Thymus (tissue), 11 donors: ENCODE measurements at regions not wholly inside any gene's neighbourhood (a gene's known extent, or its start where the extent isn't known, plus 50 kb on each side); places are given as distances from the start of the nearest gene placed in this dataset.
A peak's percentile ranks its signal among the peaks of the same experiment; 100 is the strongest.

ENCODE experiments used
- DNase-seq, 9 donors: peaks; one replicate each; pipeline ENCODE4 v3.0.0-alpha.2; 2013; ENCODE audit warnings: low spot score in 9 of 9, low read depth in 6 of 9, missing footprints in 1 of 9
- H3K27ac ChIP-seq, 2 donors: one replicate each; pipeline ENCODE4 v1.5.1; 2013; ENCODE audit warnings: control low read depth in 1 of 2, low read depth in 1 of 2, low read length in 1 of 2, mild to moderate bottlenecking in 1 of 2, moderate library complexity in 1 of 2
- H3K27me3 ChIP-seq, 2 donors: one replicate each; pipeline ENCODE4 v1.5.1; 2013; ENCODE audit warnings: low read length in 1 of 2; ENCODE audit not compliant: control insufficient read depth in 2 of 2, insufficient read depth in 1 of 2
- H3K36me3 ChIP-seq, 2 donors: one replicate each; pipeline ENCODE4 v1.5.1; 2013; ENCODE audit warnings: low read length in 1 of 2, mild to moderate bottlenecking in 1 of 2, moderate library complexity in 1 of 2; ENCODE audit not compliant: control insufficient read depth in 2 of 2, insufficient read depth in 2 of 2
- H3K4me1 ChIP-seq, 2 donors: one replicate each; pipeline ENCODE4 v1.5.1; 2013; ENCODE audit warnings: low read length in 2 of 2; ENCODE audit not compliant: control insufficient read depth in 2 of 2, insufficient read depth in 2 of 2
- H3K4me3 ChIP-seq, 2 donors: one replicate each; pipeline ENCODE4 v1.5.1; 2013; ENCODE audit warnings: low read length in 2 of 2, control low read depth in 1 of 2, mild to moderate bottlenecking in 1 of 2
- H3K9me3 ChIP-seq, 2 donors: one replicate each; pipeline ENCODE4 v1.5.1; 2013; ENCODE audit warnings: low read length in 1 of 2, mild to moderate bottlenecking in 1 of 2; ENCODE audit not compliant: control insufficient read depth in 2 of 2, insufficient read depth in 1 of 2
- WGBS: extraction: QIAGEN DNeasy Blood & Tissue Kit; methylation state at CpG from one replicate; pipeline ENCODE4 v1.1.7; 2013; 5-methylcytosine and 5-hydroxymethylcytosine counted together
- donor health status: healthy.

DNA sequence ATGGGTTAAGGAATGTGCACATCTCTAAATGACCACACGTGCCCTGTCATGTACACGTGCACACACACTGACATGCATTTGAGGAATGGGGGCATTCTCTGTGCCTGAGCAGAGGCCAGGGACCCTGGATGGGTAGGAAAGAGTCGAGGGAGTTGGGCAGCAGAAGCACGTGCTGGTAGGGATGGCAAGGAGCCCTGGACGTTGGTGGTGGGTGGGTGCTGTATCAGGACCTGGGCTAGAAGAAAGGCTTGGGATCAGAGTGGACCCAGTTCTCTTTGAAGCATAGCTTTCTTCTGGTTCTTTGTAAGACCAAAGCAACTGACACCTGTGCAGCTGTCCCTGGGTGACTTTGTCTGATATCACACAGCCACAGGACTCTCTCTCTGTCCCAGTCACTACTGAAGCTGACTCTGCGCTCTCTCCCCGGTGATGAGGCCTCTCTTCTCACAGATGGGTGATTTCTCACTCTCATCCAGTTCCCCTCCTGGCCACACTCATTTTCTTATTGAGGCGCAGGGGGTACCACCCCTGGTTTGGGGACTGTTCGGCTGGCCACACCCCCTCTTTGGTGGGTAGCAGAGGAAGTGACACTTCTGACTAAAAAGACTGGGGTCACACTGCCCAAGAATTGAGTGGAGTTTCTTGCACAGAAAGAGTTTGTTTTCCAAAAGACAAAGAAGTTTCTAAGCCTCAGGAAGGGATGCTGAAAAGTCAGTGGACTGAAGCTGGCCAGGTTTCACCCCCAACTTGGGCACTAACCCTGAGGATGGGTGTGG lies 171.7 kb upstream of the RTL1 start:
- H3K36me3 ChIP-seq: no peaks in the 10 kb centered on the region
- peaks cover 17 to 31% of the 10 kb centered on the region in 2 donors for H3K27me3 ChIP-seq
- H3K27ac ChIP-seq: peak overlapping the region in 1 of 2 donors; percentile 5
- peak in 1 of 9 donors; percentile 7 for DNase-seq
- no peak overlapping the region for H3K4me3 ChIP-seq
- no peaks in the 10 kb centered on the region for H3K9me3 ChIP-seq
- peaks cover 5 to 49% of the 10 kb centered on the region in 2 donors for H3K4me1 ChIP-seq
- WGBS: 60% methylated on average over 9 of the region's 9 CpGs

DNA sequence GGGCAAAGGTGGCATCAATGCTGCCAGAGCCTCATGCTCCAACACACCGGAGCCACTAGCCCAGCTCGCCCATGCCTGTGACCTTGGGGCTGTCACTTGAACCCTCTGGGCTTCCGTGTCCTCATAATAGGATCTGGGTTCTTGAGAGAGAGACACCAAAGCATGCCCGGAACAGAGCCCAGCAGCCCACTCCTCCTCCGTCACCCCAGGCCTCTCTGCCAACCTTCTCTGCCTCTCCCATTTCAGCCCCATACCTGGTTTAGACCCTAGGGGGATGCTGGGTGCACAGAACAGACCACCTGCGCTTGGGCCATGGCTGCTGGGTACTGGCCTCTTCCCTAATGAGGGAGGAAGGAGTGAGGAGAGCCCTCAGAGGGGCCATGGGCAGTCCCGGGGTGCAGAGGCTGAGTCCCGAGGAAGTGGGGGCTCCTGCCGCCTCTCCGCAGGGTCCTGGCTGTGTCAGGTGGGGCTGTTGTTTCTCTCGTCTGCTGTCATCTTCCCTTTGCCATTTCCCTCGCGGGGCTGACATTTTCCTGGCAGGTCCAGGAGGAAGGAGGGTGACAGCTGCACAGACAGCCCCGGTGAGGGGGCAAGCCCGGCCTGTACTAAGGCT lies 172.4 kb upstream of the RTL1 start:
- Histone ChIP-seq H3K27ac (peak overlapping the region in 1 of 2 donors; percentile 5), H3K36me3 (no peaks in the 10 kb centered on the region), H3K27me3 (peaks cover 17 to 31% of the 10 kb centered on the region in 2 donors), H3K9me3 (no peaks in the 10 kb centered on the region), H3K4me1 (peaks cover 5 to 49% of the 10 kb centered on the region in 2 donors), H3K4me3 (no peak overlapping the region)
- DNase-seq: no peak
- WGBS: 64% methylated on average over 15 of the region's 15 CpGs

DNA sequence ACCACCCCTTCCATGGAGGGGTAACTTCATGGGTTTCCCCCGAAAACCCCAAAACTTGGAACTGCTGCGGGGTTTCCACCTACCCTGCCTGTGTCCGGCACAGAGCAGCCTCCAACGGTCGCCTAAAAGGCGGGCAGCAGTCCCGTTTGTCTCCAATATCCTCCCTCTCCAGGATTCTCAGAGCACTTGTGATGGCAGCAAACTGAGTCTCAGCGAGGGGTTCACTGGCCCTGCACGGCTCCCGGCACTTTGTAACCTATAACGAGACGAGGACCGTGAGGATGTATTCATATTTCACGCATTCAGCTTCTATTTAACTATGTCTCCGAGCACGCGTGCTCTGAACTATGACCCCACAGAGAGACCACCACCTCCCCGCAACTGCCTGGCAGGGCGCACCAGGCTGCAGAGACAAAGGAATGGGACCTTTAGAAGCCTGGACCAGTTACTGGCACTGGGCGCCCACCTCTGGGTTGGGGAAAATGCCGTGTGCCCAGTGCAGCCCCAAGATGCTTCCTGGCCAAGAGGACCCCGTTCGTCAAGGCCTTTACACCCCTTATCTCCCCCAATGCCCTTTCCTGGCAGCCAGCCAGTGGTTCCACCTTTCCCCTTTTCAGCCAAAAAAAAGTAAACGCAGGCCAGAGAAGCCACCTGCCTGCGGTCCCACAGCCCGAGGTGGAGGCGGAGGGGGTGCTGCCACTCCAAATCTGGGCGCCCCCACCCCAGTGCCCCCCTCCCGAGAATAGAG lies 173.1 kb upstream of the RTL1 start:
- Histone ChIP-seq H3K4me1 (peaks cover 5 to 45% of the 10 kb centered on the region in 2 donors), H3K27me3 (peaks cover 17 to 31% of the 10 kb centered on the region in 2 donors), H3K4me3 (no peak overlapping the region), H3K36me3 (no peaks in the 10 kb centered on the region), H3K9me3 (no peaks in the 10 kb centered on the region), H3K27ac (no peak overlapping the region)
- 66% methylated on average over 29 of the region's 29 CpGs for WGBS
- no peak for DNase-seq

GRCh38 chr14:101077481-101078074 lies 174.1 kb upstream of the RTL1 start:
- 1% methylated on average over 38 of the region's 38 CpGs for WGBS
- peaks cover 17 to 31% of the 10 kb centered on the region in 2 donors for H3K27me3 ChIP-seq
- H3K27ac ChIP-seq: no peak overlapping the region
- H3K9me3 ChIP-seq: no peaks in the 10 kb centered on the region
- peak overlapping the region; percentile 26 to 29 for H3K4me3 ChIP-seq
- H3K4me1 ChIP-seq: peaks cover 5 to 45% of the 10 kb centered on the region in 2 donors
- peak in 6 of 9 donors; percentile 5 to 37 (median 18) for DNase-seq
- no peaks in the 10 kb centered on the region for H3K36me3 ChIP-seq

DNA sequence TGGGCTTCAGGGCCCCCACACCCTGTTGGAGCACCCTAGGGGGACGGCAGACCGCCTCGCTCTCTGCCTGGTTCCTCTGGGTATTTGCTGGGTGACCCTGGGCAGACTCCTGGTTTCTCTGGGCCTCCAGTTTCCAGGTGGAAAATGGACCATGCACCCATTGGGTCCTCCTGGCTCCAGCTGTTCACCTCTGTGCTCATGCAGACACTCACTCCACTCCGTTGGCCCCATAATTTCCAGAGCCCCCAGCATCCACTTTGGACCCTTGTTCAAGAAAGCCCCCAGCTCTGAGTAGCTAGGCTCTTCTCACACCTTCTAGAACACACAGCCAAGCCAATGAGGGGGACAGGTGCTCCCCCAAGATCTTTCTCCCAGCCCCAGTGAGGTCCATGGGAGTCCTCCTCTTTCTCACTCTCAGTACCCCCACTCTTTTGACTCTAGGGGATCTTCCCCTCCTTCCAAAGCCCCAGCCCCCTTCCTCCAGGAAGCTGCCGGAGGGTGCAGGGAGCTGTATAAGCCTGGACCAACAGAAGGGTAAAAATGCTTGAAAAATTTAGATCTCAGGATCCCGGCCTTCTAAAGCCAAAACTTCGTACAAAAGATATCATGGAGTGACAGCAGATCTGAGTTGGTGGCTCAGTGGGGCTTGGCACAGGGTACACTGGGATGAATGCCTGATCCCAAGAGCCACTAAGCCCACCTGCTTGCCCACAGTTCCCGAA lies 174.8 kb upstream of the RTL1 start:
- H3K36me3 ChIP-seq: no peaks in the 10 kb centered on the region
- H3K4me1 ChIP-seq: peaks cover 5 to 44% of the 10 kb centered on the region in 2 donors
- H3K9me3 ChIP-seq: no peaks in the 10 kb centered on the region
- 90% methylated on average over 8 of the region's 8 CpGs for WGBS
- no peak for DNase-seq
- H3K27ac ChIP-seq: no peak overlapping the region
- H3K27me3 ChIP-seq: peaks cover 17 to 31% of the 10 kb centered on the region in 2 donors
- no peak overlapping the region for H3K4me3 ChIP-seq

DNA sequence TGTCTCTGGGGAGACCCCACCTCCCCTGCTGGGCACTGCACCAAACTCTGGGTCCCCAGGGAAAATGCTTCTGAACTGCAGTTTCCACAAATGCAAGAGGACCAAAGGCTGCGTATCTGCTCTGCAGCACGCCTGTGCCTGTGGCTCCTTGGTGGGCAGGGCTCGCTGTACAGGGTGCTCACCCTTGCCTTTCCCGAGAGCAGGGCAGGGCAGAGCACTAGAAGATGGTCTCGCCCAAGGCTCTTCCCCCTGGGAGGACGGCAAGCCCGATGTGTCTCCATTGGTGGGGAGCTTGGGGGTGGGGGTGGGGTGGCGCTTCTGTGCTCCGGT lies 175.3 kb upstream of the RTL1 start:
- no peak overlapping the region for H3K27ac ChIP-seq
- peaks cover 5 to 39% of the 10 kb centered on the region in 2 donors for H3K4me1 ChIP-seq
- no peaks in the 10 kb centered on the region for H3K9me3 ChIP-seq
- no peak overlapping the region for H3K4me3 ChIP-seq
- no peak for DNase-seq
- peaks cover 17 to 31% of the 10 kb centered on the region in 2 donors for H3K27me3 ChIP-seq
- 86% methylated on average over 9 of the region's 9 CpGs for WGBS
- H3K36me3 ChIP-seq: no peaks in the 10 kb centered on the region

- Histone ChIP-seq H3K4me3 (no peak overlapping the region), H3K4me1 (peaks cover 5 to 23% of the 10 kb centered on the region in 2 donors), H3K27ac (no peak overlapping the region), H3K9me3 (no peaks in the 10 kb centered on the region), H3K27me3 (peaks cover 17 to 28% of the 10 kb centered on the region in 2 donors), H3K36me3 (no peaks in the 10 kb centered on the region)
- no peak for DNase-seq
- 77% methylated on average over 2 of the region's 2 CpGs for WGBS
Observed at GRCh38 chr14:101080922-101081593, 177.5 kb upstream of the RTL1 start.

DNA sequence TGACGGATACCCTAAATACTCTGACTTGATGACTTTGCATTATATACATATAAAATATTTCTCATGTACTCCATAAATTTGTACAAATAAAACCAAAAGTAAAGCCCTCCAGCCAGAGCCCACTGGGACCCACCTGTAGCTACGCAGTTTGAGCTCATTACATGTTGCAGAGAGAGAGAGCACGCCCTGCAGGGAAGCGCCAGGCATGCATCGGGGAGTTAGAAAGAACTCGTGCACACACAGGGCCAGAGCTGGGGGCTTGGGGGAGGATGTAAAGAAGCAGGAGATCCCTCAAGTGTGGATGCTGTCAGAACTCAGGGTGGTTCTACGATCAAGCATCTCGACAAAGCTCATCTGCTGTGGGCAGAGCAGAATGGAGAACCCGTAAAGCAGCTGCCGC lies 178.5 kb upstream of the RTL1 start:
- H3K27ac ChIP-seq: no peak overlapping the region
- no peaks in the 10 kb centered on the region for H3K36me3 ChIP-seq
- H3K4me1 ChIP-seq: peaks cover 5 to 13% of the 10 kb centered on the region in 2 donors
- no peak overlapping the region for H3K4me3 ChIP-seq
- no peak for DNase-seq
- peaks cover 8 to 18% of the 10 kb centered on the region in 2 donors for H3K27me3 ChIP-seq
- H3K9me3 ChIP-seq: no peaks in the 10 kb centered on the region
- WGBS: 84% methylated on average over 10 of the region's 10 CpGs
